Activated CD8-positive, alpha-beta memory T cell treated with anti-CD3 and anti-CD28 coated beads, Interleukin-2, amount 10 ng/mL, durations not matched to agents 7 days and 5 days (primary cell): ENCODE measurements at regions not wholly inside any gene's neighbourhood (a gene's known extent, or its start where the extent isn't known, plus 50 kb on each side); places are given as distances from the start of the nearest gene placed in this dataset.

Source experiments
- ATAC-seq: fragments of 150-1000 bp; cut with Tn5 transposase; one replicate; pipeline ENCODE4 v1.10.0; 2021; ENCODE audit warnings: moderate library complexity
- CTCF ChIA-PET: fragments of 350-600 bp; sonication (Branson Sonifier 250); formaldehyde crosslinking; loops from one replicate; lab custom pipeline; 2021; ENCODE audit warnings: antibody characterized with exemption; lab: Charles Lee
- DNase-seq: peaks from one replicate; pipeline ENCODE4 v3.0.0-alpha.2; 2020
- H3K27ac Mint-ChIP-seq: one replicate; pipeline ENCODE4 v1.8.0; 2021; ENCODE audit warnings: mild to moderate bottlenecking, mixed read lengths
- H3K27me3 Mint-ChIP-seq: one replicate; pipeline ENCODE4 v1.8.0; 2021; ENCODE audit warnings: mixed read lengths
- H3K36me3 Mint-ChIP-seq: one replicate; pipeline ENCODE4 v1.8.0; 2021; ENCODE audit warnings: mild to moderate bottlenecking, mixed read lengths
- H3K4me1 Mint-ChIP-seq: one replicate; pipeline ENCODE4 v1.8.0; 2021; ENCODE audit warnings: mixed read lengths
- H3K4me3 Mint-ChIP-seq: one replicate; pipeline ENCODE4 v1.8.0; 2021; ENCODE audit warnings: mild to moderate bottlenecking, moderate library complexity, mixed read lengths
- H3K9me3 Mint-ChIP-seq: one replicate; pipeline ENCODE4 v1.8.0; 2022; ENCODE audit warnings: low read depth, mixed read lengths

GRCh38 chr7:42409296-42409695 lies 172.3 kb upstream of the GLI3 start:
- no peak for ATAC-seq
- Mint-ChIP-seq H3K27me3 (no peaks in the 10 kb centered on the region), H3K4me3 (no peak overlapping the region), H3K36me3 (no peaks in the 10 kb centered on the region), H3K4me1 (no peaks in the 10 kb centered on the region), H3K9me3 (peaks cover 3% of the 10 kb centered on the region), H3K27ac (no peak overlapping the region)
- CTCF ChIA-PET: interaction anchor here (1.2 kb wide), 1 partner anchor 18 kb away, joined by 3 read pairs; no protein-coding TSS in a partner anchor
- DNase-seq: no peak

- no peak for ATAC-seq
- H3K4me3 Mint-ChIP-seq: no peak overlapping the region
- H3K9me3 Mint-ChIP-seq: no peaks in the 10 kb centered on the region
- H3K27me3 Mint-ChIP-seq: no peaks in the 10 kb centered on the region
- no peaks in the 10 kb centered on the region for H3K4me1 Mint-ChIP-seq
- H3K36me3 Mint-ChIP-seq: no peaks in the 10 kb centered on the region
- H3K27ac Mint-ChIP-seq: no peak overlapping the region
- DNase-seq: no peak
- CTCF ChIA-PET: no interaction called here
Measured at GRCh38 chr7:42407833-42408232, 170.8 kb upstream of the GLI3 start.

- ATAC-seq (no peak), DNase-seq (no peak)
- H3K36me3 Mint-ChIP-seq: no peaks in the 10 kb centered on the region
- no peaks in the 10 kb centered on the region for H3K4me1 Mint-ChIP-seq
- no peaks in the 10 kb centered on the region for H3K9me3 Mint-ChIP-seq
- H3K27ac Mint-ChIP-seq: no peak overlapping the region
- H3K27me3 Mint-ChIP-seq: no peaks in the 10 kb centered on the region
- CTCF ChIA-PET: no interaction called here
- no peak overlapping the region for H3K4me3 Mint-ChIP-seq
Measured at GRCh38 chr7:42407021-42407710, 170.2 kb upstream of the GLI3 start.

- CTCF ChIA-PET: no interaction called here
- H3K4me3 Mint-ChIP-seq: no peak overlapping the region
- ATAC-seq (no peak), DNase-seq (no peak)
- no peaks in the 10 kb centered on the region for H3K4me1 Mint-ChIP-seq
- H3K36me3 Mint-ChIP-seq: no peaks in the 10 kb centered on the region
- no peaks in the 10 kb centered on the region for H3K27me3 Mint-ChIP-seq
- no peak overlapping the region for H3K27ac Mint-ChIP-seq
- no peaks in the 10 kb centered on the region for H3K9me3 Mint-ChIP-seq
Measured at GRCh38 chr7:42406358-42406757, 169.3 kb upstream of the GLI3 start.

- CTCF ChIA-PET: no interaction called here
- H3K27ac Mint-ChIP-seq: no peak overlapping the region
- ATAC-seq: no peak
- no peaks in the 10 kb centered on the region for H3K9me3 Mint-ChIP-seq
- H3K27me3 Mint-ChIP-seq: no peaks in the 10 kb centered on the region
- no peak for DNase-seq
- H3K4me3 Mint-ChIP-seq: no peak overlapping the region
- H3K4me1 Mint-ChIP-seq: no peaks in the 10 kb centered on the region
- no peaks in the 10 kb centered on the region for H3K36me3 Mint-ChIP-seq
Measured at GRCh38 chr7:42405782-42406181, 168.8 kb upstream of the GLI3 start.

- H3K36me3 Mint-ChIP-seq: no peaks in the 10 kb centered on the region
- no peaks in the 10 kb centered on the region for H3K9me3 Mint-ChIP-seq
- no peak overlapping the region for H3K4me3 Mint-ChIP-seq
- H3K27ac Mint-ChIP-seq: no peak overlapping the region
- CTCF ChIA-PET: no interaction called here
- ATAC-seq (no peak), DNase-seq (no peak)
- H3K4me1 Mint-ChIP-seq: no peaks in the 10 kb centered on the region
- no peaks in the 10 kb centered on the region for H3K27me3 Mint-ChIP-seq
Measured at GRCh38 chr7:42403831-42404230, 166.8 kb upstream of the GLI3 start.

DNA sequence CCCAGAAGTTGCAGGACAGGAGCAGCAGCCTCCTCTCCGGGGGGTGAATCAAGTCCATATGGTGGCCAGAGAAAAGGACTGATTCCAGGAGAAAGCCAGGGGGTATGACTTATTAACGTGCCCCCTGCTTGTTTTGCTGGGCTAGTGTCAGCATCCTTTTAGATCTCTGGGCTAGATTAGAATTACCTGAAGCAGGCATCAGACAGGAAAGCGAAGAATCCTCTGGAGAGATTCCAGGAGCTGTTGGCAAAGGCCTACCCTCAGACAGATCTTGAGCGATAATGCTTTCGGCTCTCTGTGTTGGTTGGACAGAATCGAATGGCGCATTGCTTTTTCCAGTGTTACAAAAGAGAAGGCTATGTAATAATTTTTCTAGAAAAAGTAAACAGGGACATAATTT lies 164.0 kb upstream of the GLI3 start:
- H3K27ac Mint-ChIP-seq: no peak overlapping the region
- no peaks in the 10 kb centered on the region for H3K4me1 Mint-ChIP-seq
- DNase-seq (no peak), ATAC-seq (no peak)
- H3K36me3 Mint-ChIP-seq: no peaks in the 10 kb centered on the region
- no peaks in the 10 kb centered on the region for H3K9me3 Mint-ChIP-seq
- CTCF ChIA-PET: no interaction called here
- no peak overlapping the region for H3K4me3 Mint-ChIP-seq
- H3K27me3 Mint-ChIP-seq: no peaks in the 10 kb centered on the region

DNA sequence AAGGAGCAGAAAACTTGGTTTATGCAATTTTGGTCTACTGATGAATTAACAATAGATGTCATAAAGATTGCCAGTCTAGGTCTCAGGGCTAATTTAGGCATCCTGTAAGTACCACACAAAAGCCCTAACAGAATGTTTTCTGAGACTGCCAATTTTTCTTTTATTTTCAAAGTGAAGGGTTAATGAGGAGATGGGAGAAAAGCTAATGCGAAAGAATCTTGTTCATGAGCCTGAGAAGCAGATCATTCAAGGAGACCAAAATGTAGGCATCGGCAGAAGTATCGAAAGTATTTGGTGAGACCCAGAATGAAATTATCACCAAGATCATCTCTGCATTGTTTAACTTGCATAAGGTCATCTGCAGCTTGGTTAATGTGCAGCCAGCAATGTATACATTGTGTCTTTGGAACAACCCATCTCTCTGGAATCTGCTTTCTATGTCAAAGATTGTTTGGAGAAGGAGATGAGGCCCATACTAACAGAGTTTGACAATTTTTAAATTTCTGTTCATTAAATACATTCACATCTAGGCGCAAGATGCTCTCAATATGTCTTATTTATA lies 163.3 kb upstream of the GLI3 start:
- Mint-ChIP-seq H3K9me3 (no peaks in the 10 kb centered on the region), H3K4me1 (no peaks in the 10 kb centered on the region), H3K27me3 (no peaks in the 10 kb centered on the region), H3K27ac (no peak overlapping the region), H3K36me3 (no peaks in the 10 kb centered on the region), H3K4me3 (no peak overlapping the region)
- DNase-seq (no peak), ATAC-seq (no peak)
- CTCF ChIA-PET: no interaction called here

DNA sequence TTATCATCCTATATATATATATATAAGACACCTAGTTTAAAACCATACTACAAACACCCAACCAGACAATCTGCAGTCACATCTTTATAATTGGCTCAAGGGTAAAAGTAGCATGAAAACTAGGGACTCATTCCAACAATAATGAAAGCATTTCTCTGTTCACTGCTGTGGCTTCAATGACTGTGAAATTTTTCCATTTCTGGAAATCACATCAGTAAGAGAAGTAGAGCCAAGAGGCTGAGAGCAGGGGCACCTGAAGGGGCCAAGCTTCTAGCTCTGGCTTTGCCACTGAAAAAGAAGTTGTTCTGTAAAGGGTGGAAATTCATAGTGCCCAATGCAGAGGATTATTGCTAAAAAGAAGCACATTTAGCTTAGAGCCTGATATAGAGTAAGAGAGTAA lies 158.6 kb upstream of the GLI3 start:
- no peaks in the 10 kb centered on the region for H3K36me3 Mint-ChIP-seq
- H3K27ac Mint-ChIP-seq: no peak overlapping the region
- CTCF ChIA-PET: interaction anchor here (0.5 kb wide), 1 partner anchor 49 kb away, joined by 4 read pairs; no protein-coding TSS in a partner anchor
- DNase-seq (no peak), ATAC-seq (no peak)
- no peak overlapping the region for H3K4me3 Mint-ChIP-seq
- no peaks in the 10 kb centered on the region for H3K4me1 Mint-ChIP-seq
- no peaks in the 10 kb centered on the region for H3K9me3 Mint-ChIP-seq
- H3K27me3 Mint-ChIP-seq: no peaks in the 10 kb centered on the region

DNA sequence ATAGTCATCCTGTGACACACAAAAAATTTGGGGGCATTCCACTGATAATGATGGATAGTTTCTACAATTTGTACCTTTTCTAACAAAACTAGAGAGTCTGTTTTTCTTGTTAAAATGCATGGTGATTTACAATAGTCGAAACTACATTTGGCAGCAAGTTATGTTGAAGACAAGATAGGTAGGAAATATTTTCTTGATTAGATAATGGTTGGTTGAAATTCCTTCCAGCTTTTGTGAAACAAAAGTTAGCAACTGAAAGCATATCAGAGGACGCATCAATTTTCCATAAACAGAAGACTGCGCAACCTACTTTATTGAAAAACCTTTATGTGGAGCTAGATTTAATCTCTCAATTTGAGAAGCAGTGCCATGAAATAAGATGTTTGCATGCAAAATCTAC lies 155.8 kb upstream of the GLI3 start:
- Mint-ChIP-seq H3K27me3 (no peaks in the 10 kb centered on the region), H3K27ac (no peak overlapping the region), H3K9me3 (no peaks in the 10 kb centered on the region), H3K36me3 (no peaks in the 10 kb centered on the region), H3K4me1 (no peaks in the 10 kb centered on the region), H3K4me3 (no peak overlapping the region)
- ATAC-seq (no peak), DNase-seq (no peak)
- CTCF ChIA-PET: no interaction called here

DNA sequence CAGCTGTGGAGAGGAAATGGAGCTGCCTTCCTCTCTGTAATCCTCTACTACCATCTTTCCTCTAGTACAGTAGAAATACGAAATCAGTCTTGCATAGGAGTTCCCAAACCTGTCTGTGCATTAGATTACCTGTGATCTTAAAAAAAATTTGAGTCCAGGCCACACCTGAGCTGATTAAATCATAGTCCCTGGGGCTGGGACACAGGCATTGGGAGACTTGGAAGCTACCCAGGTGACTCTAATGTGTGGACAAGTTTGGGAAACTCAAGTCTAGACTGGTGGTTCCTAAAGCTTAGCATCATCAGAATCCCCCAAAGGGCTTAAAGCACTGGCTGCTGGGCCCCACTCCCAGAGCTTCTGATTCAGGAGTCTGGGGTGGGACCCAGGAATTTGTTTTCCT lies 152.7 kb upstream of the GLI3 start:
- ATAC-seq: no peak
- no peaks in the 10 kb centered on the region for H3K4me1 Mint-ChIP-seq
- no peak overlapping the region for H3K27ac Mint-ChIP-seq
- no peaks in the 10 kb centered on the region for H3K36me3 Mint-ChIP-seq
- no peaks in the 10 kb centered on the region for H3K27me3 Mint-ChIP-seq
- no peaks in the 10 kb centered on the region for H3K9me3 Mint-ChIP-seq
- CTCF ChIA-PET: no interaction called here
- H3K4me3 Mint-ChIP-seq: no peak overlapping the region
- no peak for DNase-seq

DNA sequence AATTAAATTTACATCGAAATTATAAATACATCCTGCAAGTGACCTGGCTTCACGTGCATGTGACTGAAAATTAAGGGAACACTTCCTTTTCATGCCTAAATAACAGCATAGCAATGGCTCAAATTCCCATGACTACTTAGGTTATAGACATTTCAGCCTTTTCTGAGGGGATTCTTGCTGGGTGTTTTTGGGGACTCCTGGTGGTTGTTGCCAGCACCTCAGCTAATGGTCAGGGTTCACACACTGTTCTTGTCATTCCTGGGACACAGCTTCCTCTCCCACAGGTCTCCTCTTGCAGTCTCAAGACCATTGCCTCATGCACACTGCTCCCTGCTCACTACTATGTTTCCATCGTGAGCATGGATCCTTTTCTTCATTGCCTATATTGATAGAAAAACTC lies 148.9 kb upstream of the GLI3 start:
- ATAC-seq (no peak), DNase-seq (no peak)
- CTCF ChIA-PET: no interaction called here
- no peak overlapping the region for H3K4me3 Mint-ChIP-seq
- H3K27ac Mint-ChIP-seq: no peak overlapping the region
- H3K9me3 Mint-ChIP-seq: no peaks in the 10 kb centered on the region
- H3K36me3 Mint-ChIP-seq: no peaks in the 10 kb centered on the region
- no peaks in the 10 kb centered on the region for H3K27me3 Mint-ChIP-seq
- H3K4me1 Mint-ChIP-seq: no peaks in the 10 kb centered on the region

GRCh38 chr7:42381161-42381560 lies 144.2 kb upstream of the GLI3 start:
- H3K27ac Mint-ChIP-seq: no peak overlapping the region
- no peak for DNase-seq
- CTCF ChIA-PET: no interaction called here

DNA sequence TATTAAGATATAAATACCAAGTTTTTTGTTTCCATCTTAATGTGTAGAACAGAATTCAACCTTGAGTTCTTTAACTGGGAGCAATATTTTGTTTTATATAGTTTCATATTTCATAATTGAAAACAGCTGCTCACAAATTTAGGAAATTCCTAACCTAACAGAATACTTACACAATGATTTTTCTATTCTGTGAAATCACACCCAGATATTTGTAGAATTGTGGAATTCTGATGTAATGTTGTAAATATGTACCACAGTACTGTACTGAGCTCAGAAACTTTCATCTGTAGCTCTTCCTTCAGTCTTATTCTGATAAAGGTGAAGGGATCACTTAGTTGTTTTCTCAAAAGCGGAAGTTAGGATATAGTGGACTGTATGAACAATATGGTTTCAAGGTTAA lies 143.4 kb upstream of the GLI3 start:
- Mint-ChIP-seq H3K9me3 (no peaks in the 10 kb centered on the region), H3K4me1 (no peaks in the 10 kb centered on the region), H3K4me3 (no peak overlapping the region), H3K27ac (no peak overlapping the region), H3K36me3 (no peaks in the 10 kb centered on the region), H3K27me3 (no peaks in the 10 kb centered on the region)
- CTCF ChIA-PET: no interaction called here
- no peak for DNase-seq
- no peak for ATAC-seq

More at GRCh38 chr7:42381161-42381560, 144.2 kb upstream of the GLI3 start:
- H3K27me3 Mint-ChIP-seq: no peaks in the 10 kb centered on the region
- no peaks in the 10 kb centered on the region for H3K36me3 Mint-ChIP-seq
- H3K4me3 Mint-ChIP-seq: no peak overlapping the region
- H3K9me3 Mint-ChIP-seq: no peaks in the 10 kb centered on the region
- ATAC-seq: no peak
- no peaks in the 10 kb centered on the region for H3K4me1 Mint-ChIP-seq
